Ishikawa (cell line): ENCODE measurements at regions not wholly inside any gene's neighbourhood (a gene's known extent, or its start where the extent isn't known, plus 50 kb on each side); places are given as distances from the start of the nearest gene placed in this dataset.

Experiments used
- CEBPB ChIP-seq: IDR thresholded peaks from 2 replicates; pipeline ENCODE4 v1.6.1; 2012
- CREB1 ChIP-seq: IDR thresholded peaks from 2 replicates; pipeline ENCODE4 v1.6.1; 2012; ENCODE audit warnings: low read depth
- EGR1 ChIP-seq: IDR thresholded peaks from 2 replicates; pipeline ENCODE4 v1.6.1; 2012
- EP300 ChIP-seq: IDR thresholded peaks from 2 replicates; pipeline ENCODE4 v1.6.1; 2012; ENCODE audit warnings: borderline replicate concordance
- FOXM1 ChIP-seq: IDR thresholded peaks from 2 replicates; pipeline ENCODE4 v1.6.1; 2012; ENCODE audit warnings: low read depth, borderline replicate concordance
- NFIC ChIP-seq: IDR thresholded peaks from 2 replicates; pipeline ENCODE4 v1.6.1; 2012
- RAD21 ChIP-seq: IDR thresholded peaks from 2 replicates; pipeline ENCODE4 v1.6.1; 2012; ENCODE audit warnings: low read depth
- TAF1 ChIP-seq: IDR thresholded peaks from 2 replicates; pipeline ENCODE4 v1.6.1; 2012; ENCODE audit warnings: low read depth, mild to moderate bottlenecking
- TCF12 ChIP-seq: IDR thresholded peaks from 2 replicates; pipeline ENCODE4 v1.6.1; 2012; ENCODE audit warnings: low read depth
- TEAD4 ChIP-seq: IDR thresholded peaks from 2 replicates; pipeline ENCODE4 v1.6.1; 2012
- YY1 ChIP-seq: IDR thresholded peaks from 2 replicates; pipeline ENCODE4 v1.6.1; 2012; ENCODE audit warnings: low read depth
- ZBTB7A ChIP-seq: IDR thresholded peaks from 2 replicates; pipeline ENCODE4 v1.6.1; 2012; ENCODE audit warnings: low read depth
- TF ChIP-seq, protein P1 (sequence below): IDR thresholded peaks from 2 replicates; pipeline ENCODE4 v1.6.1; 2012
- TF ChIP-seq, protein P2 (sequence below): IDR thresholded peaks from 2 replicates; pipeline ENCODE4 v1.6.1; 2012; ENCODE audit warnings: low read depth, mild to moderate bottlenecking
- TF ChIP-seq, protein P3 (sequence below): IDR thresholded peaks from 2 replicates; pipeline ENCODE4 v1.6.1; 2012

DNA sequence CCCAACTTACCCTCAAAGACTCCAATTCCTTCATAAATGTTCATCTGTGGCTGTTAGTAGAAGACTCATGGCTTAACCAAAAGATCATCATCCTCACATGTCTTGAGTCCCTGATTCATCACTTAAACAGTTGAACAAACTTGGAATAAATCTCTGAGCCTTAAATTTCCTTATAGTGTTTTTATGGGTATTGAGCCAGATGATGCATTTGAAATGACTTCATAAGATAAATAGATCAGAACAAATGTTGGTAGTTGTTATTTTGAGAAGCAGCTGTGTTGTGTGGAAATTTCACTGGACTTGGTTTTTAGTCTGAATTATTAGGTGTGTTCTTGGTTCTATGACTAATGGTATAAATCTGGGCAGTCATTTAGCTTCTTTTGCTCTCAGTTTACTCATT lies 236.2 kb downstream of the NNT start:
- TF ChIP-seq FOXM1 (no peak), YY1 (no peak)

DNA sequence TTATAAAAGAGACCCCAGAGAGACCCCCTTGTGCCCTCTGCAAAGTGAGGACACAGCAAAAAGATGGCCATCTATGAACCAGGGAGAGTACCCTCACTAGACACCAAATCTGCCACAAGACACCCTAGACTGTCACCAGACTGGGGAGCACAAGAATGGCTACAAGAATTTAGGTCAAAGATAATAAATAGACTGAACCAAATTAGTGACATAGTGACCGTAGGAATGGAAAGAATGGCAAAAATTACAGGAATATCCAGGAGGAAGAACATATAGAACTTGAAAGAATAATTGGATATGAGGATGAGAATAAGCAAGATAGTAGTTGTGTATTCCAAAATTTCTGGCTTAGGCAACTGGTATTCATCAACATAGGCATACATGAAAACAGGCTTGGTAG lies 235.0 kb downstream of the NNT start:
- TF ChIP-seq CEBPB: no peak
- no peak for TF ChIP-seq ZBTB7A
- TF ChIP-seq TCF12: no peak
- TF ChIP-seq NFIC: no peak
- no peak for TF ChIP-seq TEAD4
- no peak for TF ChIP-seq CREB1
- TF ChIP-seq EGR1: no peak
- no peak for TF ChIP-seq RAD21
- TF ChIP-seq, protein P1, sequence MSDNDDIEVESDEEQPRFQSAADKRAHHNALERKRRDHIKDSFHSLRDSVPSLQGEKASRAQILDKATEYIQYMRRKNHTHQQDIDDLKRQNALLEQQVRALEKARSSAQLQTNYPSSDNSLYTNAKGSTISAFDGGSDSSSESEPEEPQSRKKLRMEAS: no peak
- TF ChIP-seq TAF1: no peak
- TF ChIP-seq, protein P2, sequence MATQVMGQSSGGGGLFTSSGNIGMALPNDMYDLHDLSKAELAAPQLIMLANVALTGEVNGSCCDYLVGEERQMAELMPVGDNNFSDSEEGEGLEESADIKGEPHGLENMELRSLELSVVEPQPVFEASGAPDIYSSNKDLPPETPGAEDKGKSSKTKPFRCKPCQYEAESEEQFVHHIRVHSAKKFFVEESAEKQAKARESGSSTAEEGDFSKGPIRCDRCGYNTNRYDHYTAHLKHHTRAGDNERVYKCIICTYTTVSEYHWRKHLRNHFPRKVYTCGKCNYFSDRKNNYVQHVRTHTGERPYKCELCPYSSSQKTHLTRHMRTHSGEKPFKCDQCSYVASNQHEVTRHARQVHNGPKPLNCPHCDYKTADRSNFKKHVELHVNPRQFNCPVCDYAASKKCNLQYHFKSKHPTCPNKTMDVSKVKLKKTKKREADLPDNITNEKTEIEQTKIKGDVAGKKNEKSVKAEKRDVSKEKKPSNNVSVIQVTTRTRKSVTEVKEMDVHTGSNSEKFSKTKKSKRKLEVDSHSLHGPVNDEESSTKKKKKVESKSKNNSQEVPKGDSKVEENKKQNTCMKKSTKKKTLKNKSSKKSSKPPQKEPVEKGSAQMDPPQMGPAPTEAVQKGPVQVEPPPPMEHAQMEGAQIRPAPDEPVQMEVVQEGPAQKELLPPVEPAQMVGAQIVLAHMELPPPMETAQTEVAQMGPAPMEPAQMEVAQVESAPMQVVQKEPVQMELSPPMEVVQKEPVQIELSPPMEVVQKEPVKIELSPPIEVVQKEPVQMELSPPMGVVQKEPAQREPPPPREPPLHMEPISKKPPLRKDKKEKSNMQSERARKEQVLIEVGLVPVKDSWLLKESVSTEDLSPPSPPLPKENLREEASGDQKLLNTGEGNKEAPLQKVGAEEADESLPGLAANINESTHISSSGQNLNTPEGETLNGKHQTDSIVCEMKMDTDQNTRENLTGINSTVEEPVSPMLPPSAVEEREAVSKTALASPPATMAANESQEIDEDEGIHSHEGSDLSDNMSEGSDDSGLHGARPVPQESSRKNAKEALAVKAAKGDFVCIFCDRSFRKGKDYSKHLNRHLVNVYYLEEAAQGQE: no peak
- no peak for TF ChIP-seq YY1
- no peak for TF ChIP-seq EP300
- TF ChIP-seq, protein P3, sequence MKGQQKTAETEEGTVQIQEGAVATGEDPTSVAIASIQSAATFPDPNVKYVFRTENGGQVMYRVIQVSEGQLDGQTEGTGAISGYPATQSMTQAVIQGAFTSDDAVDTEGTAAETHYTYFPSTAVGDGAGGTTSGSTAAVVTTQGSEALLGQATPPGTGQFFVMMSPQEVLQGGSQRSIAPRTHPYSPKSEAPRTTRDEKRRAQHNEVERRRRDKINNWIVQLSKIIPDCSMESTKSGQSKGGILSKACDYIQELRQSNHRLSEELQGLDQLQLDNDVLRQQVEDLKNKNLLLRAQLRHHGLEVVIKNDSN: no peak
- TF ChIP-seq FOXM1: no peak

DNA sequence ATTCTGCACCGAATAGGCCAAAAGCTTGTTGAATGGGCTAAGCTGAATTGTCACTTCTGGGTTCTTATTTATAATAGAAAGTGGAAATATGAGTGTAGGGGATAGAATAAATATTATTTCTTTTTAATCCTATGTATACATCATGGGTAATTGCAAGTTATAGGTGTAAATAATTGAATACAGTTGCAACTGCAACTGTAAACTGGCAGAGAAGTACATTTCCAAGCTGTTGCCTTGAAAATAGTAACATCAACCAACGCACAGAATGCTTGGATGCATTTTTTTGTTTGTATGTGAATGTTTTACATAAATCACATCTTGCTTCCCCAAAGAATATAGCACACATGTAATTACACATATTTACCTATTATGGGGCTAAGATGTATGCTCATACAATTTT lies 234.1 kb downstream of the NNT start:
- TF ChIP-seq CEBPB (no peak), TAF1 (no peak), TEAD4 (no peak), RAD21 (no peak), EP300 (no peak), TCF12 (no peak), FOXM1 (no peak), ZBTB7A (no peak), YY1 (no peak)
- TF ChIP-seq, protein P3: no peak
- TF ChIP-seq, protein P1: no peak

DNA sequence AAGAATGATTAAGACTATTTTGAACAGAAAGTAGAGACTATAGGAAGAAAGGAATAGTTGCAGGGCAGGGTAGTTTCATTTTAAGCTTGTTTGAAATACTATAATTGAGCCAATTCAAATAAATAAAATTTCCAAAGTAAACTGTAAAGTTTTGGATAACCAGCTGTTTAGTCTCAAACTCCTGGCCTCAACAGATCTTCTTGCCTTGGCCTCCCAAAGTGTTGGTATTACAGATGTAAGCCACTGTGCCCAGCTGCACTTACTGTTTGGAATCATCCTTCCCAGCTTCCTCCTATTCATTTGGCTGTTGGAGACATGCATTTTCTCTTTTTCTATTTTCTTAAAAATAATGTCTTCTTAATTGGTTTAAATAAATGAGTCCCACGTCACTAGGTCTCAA lies 231.0 kb downstream of the NNT start:
- TF ChIP-seq CREB1: no peak
- no peak for TF ChIP-seq NFIC
- TF ChIP-seq CEBPB: no peak
- no peak for TF ChIP-seq TAF1
- no peak for TF ChIP-seq EGR1
- no peak for TF ChIP-seq ZBTB7A
- TF ChIP-seq FOXM1: no peak
- no peak for TF ChIP-seq EP300
- TF ChIP-seq TEAD4: no peak
- TF ChIP-seq YY1: no peak
- TF ChIP-seq, protein P1: no peak
- no peak for TF ChIP-seq RAD21

DNA sequence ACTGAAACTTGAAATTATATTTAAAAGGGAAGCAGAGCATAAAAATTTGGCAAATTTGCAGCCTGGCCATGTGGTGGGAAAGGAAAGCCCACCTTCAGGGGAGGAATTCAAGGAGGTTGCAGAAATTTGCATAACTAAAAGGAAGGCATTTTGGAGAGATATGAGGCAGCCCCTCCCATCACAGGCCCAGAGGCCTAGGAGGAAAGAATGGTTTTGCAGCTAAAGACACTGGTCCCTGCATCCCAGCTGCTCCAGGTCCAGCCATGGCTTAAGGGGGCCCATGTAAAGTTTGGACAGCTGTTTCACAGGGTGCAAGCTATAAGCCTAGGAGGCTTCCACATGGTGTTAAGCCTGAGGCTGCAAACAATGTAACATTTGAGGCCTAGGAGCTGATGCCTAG lies 212.5 kb downstream of the NNT start:
- TF ChIP-seq CEBPB (no peak), NFIC (no peak), YY1 (no peak), TEAD4 (no peak), FOXM1 (no peak), RAD21 (no peak), TAF1 (no peak), TCF12 (no peak), EGR1 (no peak), CREB1 (no peak), ZBTB7A (no peak), EP300 (no peak)
- TF ChIP-seq, protein P2: no peak
- TF ChIP-seq, protein P1: no peak
- TF ChIP-seq, protein P3: no peak

DNA sequence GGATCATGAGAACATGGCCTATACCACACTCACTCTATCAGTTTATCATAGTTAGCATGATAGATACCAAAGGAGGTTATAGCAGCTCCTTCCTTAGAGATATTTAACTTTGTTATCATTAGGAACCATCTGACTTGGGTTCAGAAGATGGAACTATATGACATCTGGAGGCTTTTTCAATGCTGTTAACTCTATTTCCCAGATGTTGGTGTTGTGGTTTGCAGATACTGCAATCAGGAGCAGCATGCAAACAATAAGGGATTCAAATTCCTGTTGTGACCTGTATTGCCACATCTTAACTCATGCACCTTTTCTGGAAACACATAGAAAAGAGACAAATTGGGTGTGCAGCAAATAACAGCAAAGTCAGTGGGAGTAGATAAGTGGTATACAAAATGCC lies 201.7 kb downstream of the NNT start:
- TF ChIP-seq EGR1 (no peak), NFIC (no peak), TCF12 (no peak), FOXM1 (no peak), EP300 (no peak), YY1 (no peak), CEBPB (no peak), RAD21 (no peak), TAF1 (no peak), ZBTB7A (no peak), CREB1 (no peak), TEAD4 (no peak)
- TF ChIP-seq, protein P1: no peak
- TF ChIP-seq, protein P3: no peak
- TF ChIP-seq, protein P2: no peak
